ENCODE measurements at regions not wholly inside any gene's neighbourhood (a gene's known extent, or its start where the extent isn't known, plus 50 kb on each side); places are given as distances from the start of the nearest gene placed in this dataset.

DNA sequence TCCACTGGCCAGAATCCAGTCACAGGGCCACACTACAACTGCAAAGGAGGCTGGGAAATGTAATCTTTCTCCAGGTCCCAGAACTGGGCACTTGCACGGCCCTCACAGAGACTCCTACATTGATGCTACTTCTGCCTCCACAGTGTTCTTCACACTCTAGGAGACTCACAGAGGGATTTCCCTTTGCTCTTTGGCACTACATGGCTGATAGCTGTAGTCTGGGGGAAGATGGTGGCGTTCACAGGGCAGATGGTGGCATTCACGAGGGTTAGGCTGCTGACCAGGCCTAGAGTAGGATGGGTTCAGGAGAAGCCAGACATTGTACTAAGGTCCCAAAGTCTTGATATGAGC lies 151.1 kb downstream of the NUAK1 start:
- ATAC-seq (ENCODE audit: low FRiP score) = peak; percentile 31
- TF ChIP-seq, protein P1, sequence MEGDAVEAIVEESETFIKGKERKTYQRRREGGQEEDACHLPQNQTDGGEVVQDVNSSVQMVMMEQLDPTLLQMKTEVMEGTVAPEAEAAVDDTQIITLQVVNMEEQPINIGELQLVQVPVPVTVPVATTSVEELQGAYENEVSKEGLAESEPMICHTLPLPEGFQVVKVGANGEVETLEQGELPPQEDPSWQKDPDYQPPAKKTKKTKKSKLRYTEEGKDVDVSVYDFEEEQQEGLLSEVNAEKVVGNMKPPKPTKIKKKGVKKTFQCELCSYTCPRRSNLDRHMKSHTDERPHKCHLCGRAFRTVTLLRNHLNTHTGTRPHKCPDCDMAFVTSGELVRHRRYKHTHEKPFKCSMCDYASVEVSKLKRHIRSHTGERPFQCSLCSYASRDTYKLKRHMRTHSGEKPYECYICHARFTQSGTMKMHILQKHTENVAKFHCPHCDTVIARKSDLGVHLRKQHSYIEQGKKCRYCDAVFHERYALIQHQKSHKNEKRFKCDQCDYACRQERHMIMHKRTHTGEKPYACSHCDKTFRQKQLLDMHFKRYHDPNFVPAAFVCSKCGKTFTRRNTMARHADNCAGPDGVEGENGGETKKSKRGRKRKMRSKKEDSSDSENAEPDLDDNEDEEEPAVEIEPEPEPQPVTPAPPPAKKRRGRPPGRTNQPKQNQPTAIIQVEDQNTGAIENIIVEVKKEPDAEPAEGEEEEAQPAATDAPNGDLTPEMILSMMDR (IDR thresholded peaks at IDR 0.05) = no peak

DNA sequence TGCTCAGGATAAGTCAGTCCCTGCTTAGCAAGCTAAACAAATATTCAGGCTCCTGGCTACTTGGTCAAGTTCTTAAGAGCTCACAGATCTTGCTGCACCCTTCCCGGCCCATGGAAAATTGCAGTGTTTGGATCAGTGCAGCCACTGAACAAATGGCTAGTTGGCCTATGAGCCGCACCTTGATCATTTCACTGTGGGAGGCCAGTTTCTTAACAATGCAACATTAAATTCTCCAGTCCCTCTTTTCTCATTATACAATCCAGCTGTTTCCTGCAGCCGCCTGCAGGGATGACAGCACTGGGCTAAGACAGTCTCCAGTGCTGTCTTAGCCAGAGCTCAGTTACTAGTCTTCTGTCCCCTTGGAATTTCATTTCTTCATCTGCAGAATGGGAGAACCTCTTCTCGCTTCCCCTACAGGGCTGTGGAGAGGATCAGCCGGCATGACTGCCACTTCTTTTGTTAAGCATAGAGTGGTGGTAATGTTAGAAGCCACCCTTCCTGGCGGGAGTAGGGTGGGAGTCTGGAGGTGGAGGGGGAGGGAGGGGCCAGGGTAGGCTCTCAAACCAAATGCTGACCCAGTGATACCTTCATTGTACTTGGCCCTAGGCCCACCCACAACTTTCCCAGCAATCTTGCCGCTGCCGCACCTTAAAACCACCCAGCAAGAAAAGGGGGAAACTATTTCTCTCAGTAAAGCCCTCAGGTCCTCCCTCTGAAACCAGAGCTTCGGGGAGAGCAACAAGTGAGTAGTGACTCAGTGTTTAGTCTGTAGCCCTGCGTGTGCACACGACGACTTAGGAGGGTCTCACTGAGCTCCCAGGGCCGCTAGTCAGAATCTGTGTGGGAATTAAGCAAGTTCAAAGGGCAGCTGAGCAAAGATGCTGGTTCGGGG lies 145.7 kb downstream of the NUAK1 start:
- TF ChIP-seq, protein P1 (IDR thresholded peaks at IDR 0.05) = no peak
- DNase-seq (ENCODE audit: low spot score) (no peak), ATAC-seq (ENCODE audit: low FRiP score) (no peak)

More for the DNA sequence above, 151.1 kb downstream of the NUAK1 start:
- DNase-seq (ENCODE audit: low spot score) = no peak

DNA sequence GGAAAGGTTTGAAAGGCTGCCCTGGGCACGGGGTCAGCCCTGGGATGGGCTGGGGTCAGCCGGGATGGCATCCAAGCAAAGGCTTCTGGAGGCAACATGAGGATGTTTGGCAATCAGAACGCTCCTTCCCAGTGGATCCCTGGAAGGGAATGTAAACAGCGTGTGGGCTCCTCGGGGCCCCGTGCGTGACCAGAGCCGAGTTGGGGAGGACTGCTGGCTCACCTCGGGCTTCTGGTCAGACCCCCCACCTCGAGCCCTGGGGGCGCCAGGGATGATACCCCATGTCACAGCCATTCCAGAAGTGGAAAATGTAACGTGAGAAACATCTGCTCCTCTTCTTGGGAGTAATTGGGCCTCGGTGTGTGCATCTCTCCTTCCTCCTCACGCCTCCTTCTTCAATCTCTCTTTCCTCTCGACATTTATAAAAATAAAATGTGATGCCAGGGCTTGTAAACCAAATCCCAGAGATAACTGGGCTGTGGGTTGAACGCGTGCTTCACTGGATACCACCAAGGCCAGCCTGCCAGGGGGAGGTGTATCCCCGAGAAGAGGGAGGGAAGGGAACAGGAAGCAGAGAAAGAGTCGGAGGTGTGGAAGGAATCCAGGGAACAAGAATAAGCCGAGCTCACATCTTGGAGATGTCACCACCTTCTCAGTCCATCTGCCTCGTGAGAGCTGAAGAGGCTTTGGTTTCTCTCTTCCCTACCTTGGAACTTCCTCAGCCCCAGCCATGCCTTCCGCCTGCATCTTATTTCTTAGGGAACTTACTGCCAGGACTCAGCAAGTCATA lies 144.8 kb downstream of the NUAK1 start:
- DNase-seq (ENCODE audit: low spot score) = no peak
- TF ChIP-seq, protein P1 (IDR thresholded peaks at IDR 0.05) = no peak
- no peak for ATAC-seq (ENCODE audit: low FRiP score)

DNA sequence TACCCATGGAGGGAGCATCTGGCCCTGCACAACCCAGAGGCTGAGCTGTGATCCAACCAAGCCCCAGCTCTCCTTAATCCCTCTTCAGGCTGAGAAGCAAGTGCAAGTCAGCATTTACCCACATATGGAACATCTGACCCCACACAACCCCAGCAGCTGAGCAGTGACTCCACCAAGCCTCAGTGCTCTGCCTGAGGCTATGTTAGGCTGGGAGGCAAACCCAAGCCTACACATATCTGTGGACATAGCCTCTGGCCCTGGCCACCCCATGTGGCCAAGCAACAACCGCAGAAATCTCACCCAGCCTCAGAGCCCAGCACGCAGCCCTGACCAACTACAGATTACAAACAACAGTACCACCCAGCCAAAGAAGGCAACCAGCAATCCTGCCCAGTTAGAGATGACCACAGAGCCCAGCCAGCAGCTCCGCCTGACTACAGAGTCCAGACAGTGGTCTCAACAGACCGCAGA lies 142.8 kb downstream of the NUAK1 start:
- ATAC-seq (ENCODE audit: low FRiP score) = no peak
- TF ChIP-seq, protein P1 (IDR thresholded peaks at IDR 0.05) = no peak
- DNase-seq (ENCODE audit: low spot score) = no peak

DNA sequence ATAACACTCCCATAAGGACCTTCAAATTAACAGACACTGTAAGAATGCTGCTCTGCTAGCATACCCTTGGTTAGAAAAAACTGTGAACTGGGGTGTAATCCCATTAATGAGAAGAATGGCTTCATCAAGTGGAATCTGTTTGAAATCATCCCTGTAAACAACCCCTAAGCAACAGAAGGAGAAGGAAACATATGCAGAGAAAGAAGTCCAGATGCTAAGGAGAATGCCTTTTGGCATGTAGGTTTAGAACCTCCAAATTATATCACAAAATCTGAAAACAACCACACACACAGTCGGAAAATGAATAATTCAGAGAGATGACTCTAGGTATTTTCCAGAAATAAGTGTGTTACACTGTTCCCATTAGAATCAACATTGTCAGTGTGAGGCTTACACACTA lies 140.2 kb downstream of the NUAK1 start:
- TF ChIP-seq, protein P1 (IDR thresholded peaks at IDR 0.05) = no peak
- no peak for ATAC-seq (ENCODE audit: low FRiP score)
- no peak for DNase-seq (ENCODE audit: low spot score)

DNA sequence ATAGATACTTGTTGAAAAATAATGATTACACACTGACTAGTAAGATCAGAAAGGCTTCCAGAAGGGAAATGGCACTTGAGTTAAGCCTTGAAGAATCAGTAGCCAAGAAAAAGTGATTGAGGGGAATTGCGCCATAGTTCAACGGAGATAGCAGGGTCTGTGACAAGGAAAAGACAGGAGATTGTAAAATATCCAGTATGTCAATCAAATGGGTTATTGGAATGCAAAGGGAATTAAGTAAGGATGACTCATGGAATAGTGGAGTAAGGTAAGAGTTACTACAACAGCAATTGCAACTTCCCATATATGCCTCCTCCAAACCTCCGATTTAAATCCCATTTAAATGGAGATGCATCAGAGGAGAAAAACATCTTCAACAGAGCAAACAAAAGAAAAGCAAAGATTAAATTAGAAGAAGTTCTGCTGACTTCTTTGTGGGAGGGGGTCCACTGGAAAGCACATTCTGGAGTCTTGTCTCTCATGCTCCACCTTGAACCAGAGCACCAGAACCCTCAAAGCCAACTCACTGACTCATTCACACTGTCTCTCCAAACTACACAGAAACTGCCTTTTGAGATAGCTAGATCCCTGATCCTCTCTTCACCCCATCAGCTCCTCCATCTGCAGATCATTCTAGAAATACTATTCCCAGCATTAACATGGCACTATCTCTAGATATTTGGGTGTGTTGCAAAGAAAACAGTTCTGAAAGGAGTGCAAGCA lies 138.2 kb downstream of the NUAK1 start:
- DNase-seq (ENCODE audit: low spot score) (no peak), ATAC-seq (ENCODE audit: low FRiP score) (no peak)
- TF ChIP-seq, protein P1 (IDR thresholded peaks at IDR 0.05) = no peak

Measured in omental fat pad (tissue), 3 donors.